K562 (cell line): ENCODE measurements at regions not wholly inside any gene's neighbourhood (a gene's known extent, or its start where the extent isn't known, plus 50 kb on each side); places are given as distances from the start of the nearest gene placed in this dataset.

ENCODE experiments used
- ATAC-seq: fragments of 200-7000 bp; cut with Tn5 transposase; 3 replicates; pipeline ENCODE4 v1.9.1; 2020; ENCODE audit warnings: moderate library complexity
- BruUV-seq: library from RNA; stranded (reverse); fragments of 400-500 nt; replicated peaks from 2 replicates; lab custom pipeline; 2021; lab: Mats Ljungman, UMichigan
- CTCF ChIA-PET: fragments of 300-600 bp; formaldehyde crosslinking; extraction: SDS; loops from one replicate; lab custom pipeline; 2021; ENCODE audit warnings: low intra/inter-chr PET ratio; lab: Yijun Ruan, JAX
- POLR2A ChIA-PET: fragments of 300-600, 350-650 bp; sonication (Branson Sonifier 250); formaldehyde crosslinking; extraction: SDS; loops from one replicate; lab custom pipeline; 2021; ENCODE audit warnings: antibody characterized with exemption, inconsistent platforms; lab: Yijun Ruan, JAX
- DNase-seq, 4 experiments: peaks; one replicate each; pipeline versions ENCODE4 v3.0.0 to v3.0.0-alpha.2; 2011 to 2018; ENCODE audit warnings: low spot score in 3 of 4, mixed read lengths in 3 of 4; ENCODE audit errors: extremely low read depth in 1 of 4
- FAIRE-seq: peaks from 2 replicates; lab custom pipeline; 2011; peaks lifted over from hg19 to GRCh38; lab: Jason Lieb, UNC
- H2AFZ ChIP-seq: 2 replicates; pipeline ENCODE4 v1.6.0; 2011; ENCODE audit warnings: low read depth, low read length, control low read depth, inconsistent platforms
- H3K27ac ChIP-seq: fragments of 200-600 bp; 3 replicates; pipeline ENCODE4 v1.8.0; 2011; ENCODE audit warnings: low read depth, mild to moderate bottlenecking, control low read depth, inconsistent platforms, low read length, moderate library complexity, mixed read lengths; ENCODE audit errors: extremely low read depth
- H3K27me3 ChIP-seq, 2 experiments: fragments of 300-600 bp in 1 of 2; 2 replicates in 1 of 2; 3 replicates in 1 of 2; pipeline versions ENCODE4 v1.6.0 to v1.8.0; 2011; ENCODE audit warnings: inconsistent platforms in 2 of 2, low read length in 2 of 2, mild to moderate bottlenecking in 1 of 2, mixed read lengths in 1 of 2, moderate library complexity in 1 of 2; ENCODE audit not compliant: control insufficient read depth in 2 of 2, insufficient read depth in 2 of 2
- H3K36me3 ChIP-seq: fragments of 300-600 bp; 3 replicates; pipeline ENCODE4 v1.8.0; 2011; ENCODE audit warnings: mild to moderate bottlenecking, low read length, inconsistent platforms; ENCODE audit not compliant: control insufficient read depth, insufficient read depth
- H3K4me1 ChIP-seq, 2 experiments: fragments of 200-600 bp in 1 of 2; replicated peaks in 1 of 2; 2 replicates in 1 of 2; 3 replicates in 1 of 2; pipeline versions ENCODE4 v1.5.1 to v1.8.0; 2011; ENCODE audit warnings: inconsistent platforms in 2 of 2, low read length in 2 of 2, mild to moderate bottlenecking in 1 of 2, mixed read lengths in 1 of 2, moderate library complexity in 1 of 2; ENCODE audit not compliant: control insufficient read depth in 2 of 2, insufficient read depth in 2 of 2
- H3K4me2 ChIP-seq: 2 replicates; pipeline ENCODE4 v1.6.1; 2011; ENCODE audit warnings: low read length, control low read depth, inconsistent platforms, mixed read lengths; ENCODE audit not compliant: insufficient read depth
- H3K4me3 ChIP-seq: fragments of 200-600 bp; sonication (generic), shearing (Covaris generic); 2 replicates; pipeline ENCODE4 v1.5.1; 2016; ENCODE audit warnings: control low read depth, inconsistent platforms
- H3K79me2 ChIP-seq: fragments of 200-600 bp; 3 replicates; pipeline ENCODE4 v1.8.0; 2011; ENCODE audit warnings: low read length, inconsistent platforms; ENCODE audit not compliant: control insufficient read depth, insufficient read depth
- H3K9ac ChIP-seq, 2 experiments: 2 replicates each; pipeline versions ENCODE4 v1.6.0 to v1.6.1; 2011; ENCODE audit warnings: low read depth in 2 of 2, low read length in 2 of 2, control low read depth in 1 of 2, inconsistent platforms in 1 of 2, mild to moderate bottlenecking in 1 of 2, mixed read lengths in 1 of 2; ENCODE audit not compliant: insufficient read depth in 1 of 2
- H3K9me1 ChIP-seq: one replicate; pipeline ENCODE4 v1.6.0; 2011; ENCODE audit warnings: inconsistent platforms, mild to moderate bottlenecking, low read length, moderate library complexity; ENCODE audit not compliant: control insufficient read depth, insufficient read depth
- H3K9me3 ChIP-seq: replicated peaks from 2 replicates; pipeline ENCODE4 v1.5.1; 2011; ENCODE audit warnings: low read depth, low read length, inconsistent platforms; ENCODE audit not compliant: control insufficient read depth, insufficient read depth
- H4K20me1 ChIP-seq: replicated peaks from 2 replicates; pipeline ENCODE4 v1.6.1; 2011; ENCODE audit warnings: low read length, inconsistent platforms, mixed read lengths; ENCODE audit not compliant: control insufficient read depth, insufficient read depth
- ATF7 ChIP-seq: fragments of 450-650 bp; IDR thresholded peaks from 2 replicates; pipeline ENCODE4 v1.7.1; 2014; ENCODE audit warnings: mild to moderate bottlenecking, moderate library complexity
- CBX3 ChIP-seq, 2 experiments: IDR thresholded peaks; 1 replicate in 1 of 2; 2 replicates in 1 of 2; pipeline ENCODE4 v1.6.1; 2012; ENCODE audit warnings: inconsistent platforms in 2 of 2, low read length in 2 of 2, borderline replicate concordance in 1 of 2, control low read depth in 1 of 2
- CBX8 ChIP-seq: fragments of 200-600 bp; sonication (generic); IDR thresholded peaks from 2 replicates; pipeline ENCODE4 v1.6.1; 2012; ENCODE audit warnings: borderline replicate concordance, mixed run types, low read depth, mild to moderate bottlenecking, moderate library complexity, mixed read lengths, low read length, control low read depth, inconsistent platforms; ENCODE audit not compliant: poor library complexity, severe bottlenecking; ENCODE audit errors: extremely low read depth
- CC2D1A ChIP-seq: fragments of 450-650 bp; IDR thresholded peaks from 2 replicates; pipeline ENCODE4 v1.6.1; 2017; ENCODE audit warnings: mild to moderate bottlenecking
- ELF2 ChIP-seq: fragments of 250-450 bp; sonication (Bioruptor Pico); IDR thresholded peaks from 2 replicates; pipeline ENCODE4 v1.5.0; 2021; ENCODE audit warnings: mild to moderate bottlenecking
- FOXA1 ChIP-seq: fragments of 450-650 bp; IDR thresholded peaks from 2 replicates; pipeline ENCODE4 v1.6.1; 2016; ENCODE audit warnings: mild to moderate bottlenecking, borderline replicate concordance
- KLF16 ChIP-seq: IDR thresholded peaks from 2 replicates; pipeline ENCODE4 v1.6.1; 2016; ENCODE audit warnings: antibody characterized with exemption
- MIER1 ChIP-seq: fragments of 450-650 bp; IDR thresholded peaks from 2 replicates; pipeline ENCODE4 v1.6.1; 2016; ENCODE audit warnings: antibody characterized with exemption, mild to moderate bottlenecking, low read depth
- NFE2L1 ChIP-seq: fragments of 450-650 bp; IDR thresholded peaks from 2 replicates; pipeline ENCODE4 v1.6.1; 2016; ENCODE audit warnings: missing genetic modification characterization, low read depth, mild to moderate bottlenecking, missing compliant biosample characterization, moderate library complexity, borderline replicate concordance
- NFRKB ChIP-seq: fragments of 450-650 bp; IDR thresholded peaks from 2 replicates; pipeline ENCODE4 v1.6.1; 2016; ENCODE audit warnings: low read depth
- POLR2H ChIP-seq: IDR thresholded peaks from 2 replicates; pipeline ENCODE4 v1.6.1; 2016; ENCODE audit warnings: missing genetic modification characterization, low read depth, mild to moderate bottlenecking, control low read depth, missing compliant biosample characterization, moderate library complexity
- RBM39 ChIP-seq: fragments of 200-400 bp; formaldehyde crosslinking; optimal IDR thresholded peaks from 2 replicates; pipeline ENCODE3; 2018; ENCODE audit warnings: low read depth, low read length
- RFX1 ChIP-seq: fragments of 450-650 bp; IDR thresholded peaks from 2 replicates; pipeline ENCODE4 v1.6.1; 2016; ENCODE audit warnings: mild to moderate bottlenecking, moderate library complexity
- ZFP30 ChIP-seq: fragments of 250-450 bp; sonication (Bioruptor Pico); IDR thresholded peaks from 2 replicates; pipeline ENCODE4 v1.8.0; 2022; ENCODE audit warnings: moderate library complexity, mild to moderate bottlenecking, inconsistent platforms, borderline replicate concordance
- ZNF354B ChIP-seq: fragments of 250-450 bp; sonication (Bioruptor Pico); IDR thresholded peaks from 2 replicates; pipeline ENCODE4 v1.4.0; 2020
- ZNF830 ChIP-seq: fragments of 250-450 bp; sonication (Bioruptor Pico); IDR thresholded peaks from 2 replicates; pipeline ENCODE4 v1.5.0; 2021; ENCODE audit warnings: mild to moderate bottlenecking
- WGBS: fragments of 100-300 bp; shearing (Covaris generic); methylation state at CpG from one replicate; pipeline ENCODE4 v1.1.6; 2016; ENCODE audit warnings: low coverage, mixed read lengths; ENCODE audit not compliant: insufficient coverage; ENCODE audit errors: missing lambda C conversion rate; 5-methylcytosine and 5-hydroxymethylcytosine counted together
- in situ Hi-C: fragments of 300-500 bp; cut with MboI; formaldehyde crosslinking; loops from 4 replicates; pipeline ENCODE4 v1.15.0; 2018; ENCODE audit warnings: inconsistent platforms, mixed read lengths
- intact Hi-C: fragments of 100-400 bp; cut with micrococcal nuclease; formaldehyde crosslinking; loops from 2 replicates; pipeline ENCODE4 v1.14.2; 2022
- TF ChIP-seq, protein P1 (sequence below): fragments of 250-450 bp; sonication (Bioruptor Pico); IDR thresholded peaks from 2 replicates; pipeline ENCODE4 v1.8.0; 2021; ENCODE audit warnings: borderline replicate concordance, mild to moderate bottlenecking, moderate library complexity; ENCODE audit not compliant: poor library complexity, severe bottlenecking
- TF ChIP-seq, protein P2 (sequence below): fragments of 250-450 bp; sonication (Bioruptor Pico); IDR thresholded peaks from 2 replicates; pipeline ENCODE4 v1.6.1; 2021; ENCODE audit warnings: mild to moderate bottlenecking
- TF ChIP-seq, protein P3 (sequence below): sonication (generic); formaldehyde crosslinking; IDR thresholded peaks from 2 replicates; pipeline ENCODE4 v1.8.0; 2022; ENCODE audit warnings: mild to moderate bottlenecking, missing genetic modification reagents

DNA sequence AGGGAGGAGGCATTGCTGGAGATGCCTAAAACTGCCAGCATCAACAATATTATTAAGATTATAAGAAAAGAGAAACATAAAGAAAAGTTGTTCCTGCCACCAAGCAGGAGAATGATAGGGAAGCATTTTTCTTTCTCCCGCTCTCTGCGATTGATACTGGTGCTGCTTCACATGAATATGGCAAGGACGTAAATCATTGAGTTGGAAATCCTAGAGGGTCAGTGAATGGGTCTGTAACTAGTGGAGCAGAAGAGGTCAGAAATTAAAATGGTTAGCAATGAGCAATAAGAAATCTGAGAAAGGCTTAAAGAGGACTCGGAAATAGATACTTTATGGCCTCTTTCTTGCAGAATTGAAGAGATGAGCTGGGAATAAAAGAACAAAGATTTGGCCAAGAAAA, 631.7 kb downstream of the BCL11A start (continued):
- no peak for TF ChIP-seq NFE2L1 (tag)
- no peak for TF ChIP-seq ELF2 (CRISPR knock-in tag)
- no peak for TF ChIP-seq ZFP30 (CRISPR knock-in tag)
- TF ChIP-seq CBX3 (IDR thresholded peaks at IDR 0.05; ENCODE audit: borderline replicate concordance in 1 of 2, low read length in 2 of 2), result no peak
- no peak for TF ChIP-seq ATF7

DNA sequence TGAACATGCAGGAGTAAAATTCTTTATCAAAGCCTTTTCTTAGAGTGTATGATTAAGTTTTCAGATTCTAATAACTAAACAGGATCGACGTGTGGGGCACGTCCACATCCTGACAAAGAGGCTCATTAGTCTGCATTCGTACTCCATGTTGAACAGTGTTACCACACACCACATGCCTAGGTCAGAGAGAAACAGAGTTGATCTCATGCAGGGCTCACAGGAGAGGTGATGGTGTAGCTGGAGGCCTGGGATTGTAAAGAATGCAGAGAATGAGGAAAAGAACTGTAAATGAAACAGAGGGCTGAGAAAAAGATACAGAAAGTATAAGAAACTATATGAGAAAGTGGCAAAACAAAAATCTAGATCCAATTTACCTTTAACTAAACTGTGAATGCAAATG, 632.5 kb downstream of the BCL11A start:
- CTCF ChIA-PET, result no interaction called here
- TF ChIP-seq, protein P1, sequence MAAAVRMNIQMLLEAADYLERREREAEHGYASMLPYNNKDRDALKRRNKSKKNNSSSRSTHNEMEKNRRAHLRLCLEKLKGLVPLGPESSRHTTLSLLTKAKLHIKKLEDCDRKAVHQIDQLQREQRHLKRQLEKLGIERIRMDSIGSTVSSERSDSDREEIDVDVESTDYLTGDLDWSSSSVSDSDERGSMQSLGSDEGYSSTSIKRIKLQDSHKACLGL (CRISPR knock-in tag), result no peak
- no peak for TF ChIP-seq ZNF830 (CRISPR knock-in tag)
- no peak for TF ChIP-seq POLR2H (tag)
- TF ChIP-seq KLF16, result no peak
- TF ChIP-seq CBX8, result no peak
- TF ChIP-seq, protein P2, sequence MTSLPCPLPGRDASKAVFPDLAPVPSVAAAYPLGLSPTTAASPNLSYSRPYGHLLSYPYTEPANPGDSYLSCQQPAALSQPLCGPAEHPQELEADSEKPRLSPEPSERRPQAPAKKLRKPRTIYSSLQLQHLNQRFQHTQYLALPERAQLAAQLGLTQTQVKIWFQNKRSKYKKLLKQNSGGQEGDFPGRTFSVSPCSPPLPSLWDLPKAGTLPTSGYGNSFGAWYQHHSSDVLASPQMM (CRISPR knock-in tag), result no peak
- TF ChIP-seq RFX1, result no peak
- no peak for TF ChIP-seq FOXA1
- TF ChIP-seq NFRKB, result no peak
- no peak for TF ChIP-seq MIER1
- no peak for TF ChIP-seq ZNF354B
- TF ChIP-seq RBM39, result no peak
- TF ChIP-seq, protein P3, sequence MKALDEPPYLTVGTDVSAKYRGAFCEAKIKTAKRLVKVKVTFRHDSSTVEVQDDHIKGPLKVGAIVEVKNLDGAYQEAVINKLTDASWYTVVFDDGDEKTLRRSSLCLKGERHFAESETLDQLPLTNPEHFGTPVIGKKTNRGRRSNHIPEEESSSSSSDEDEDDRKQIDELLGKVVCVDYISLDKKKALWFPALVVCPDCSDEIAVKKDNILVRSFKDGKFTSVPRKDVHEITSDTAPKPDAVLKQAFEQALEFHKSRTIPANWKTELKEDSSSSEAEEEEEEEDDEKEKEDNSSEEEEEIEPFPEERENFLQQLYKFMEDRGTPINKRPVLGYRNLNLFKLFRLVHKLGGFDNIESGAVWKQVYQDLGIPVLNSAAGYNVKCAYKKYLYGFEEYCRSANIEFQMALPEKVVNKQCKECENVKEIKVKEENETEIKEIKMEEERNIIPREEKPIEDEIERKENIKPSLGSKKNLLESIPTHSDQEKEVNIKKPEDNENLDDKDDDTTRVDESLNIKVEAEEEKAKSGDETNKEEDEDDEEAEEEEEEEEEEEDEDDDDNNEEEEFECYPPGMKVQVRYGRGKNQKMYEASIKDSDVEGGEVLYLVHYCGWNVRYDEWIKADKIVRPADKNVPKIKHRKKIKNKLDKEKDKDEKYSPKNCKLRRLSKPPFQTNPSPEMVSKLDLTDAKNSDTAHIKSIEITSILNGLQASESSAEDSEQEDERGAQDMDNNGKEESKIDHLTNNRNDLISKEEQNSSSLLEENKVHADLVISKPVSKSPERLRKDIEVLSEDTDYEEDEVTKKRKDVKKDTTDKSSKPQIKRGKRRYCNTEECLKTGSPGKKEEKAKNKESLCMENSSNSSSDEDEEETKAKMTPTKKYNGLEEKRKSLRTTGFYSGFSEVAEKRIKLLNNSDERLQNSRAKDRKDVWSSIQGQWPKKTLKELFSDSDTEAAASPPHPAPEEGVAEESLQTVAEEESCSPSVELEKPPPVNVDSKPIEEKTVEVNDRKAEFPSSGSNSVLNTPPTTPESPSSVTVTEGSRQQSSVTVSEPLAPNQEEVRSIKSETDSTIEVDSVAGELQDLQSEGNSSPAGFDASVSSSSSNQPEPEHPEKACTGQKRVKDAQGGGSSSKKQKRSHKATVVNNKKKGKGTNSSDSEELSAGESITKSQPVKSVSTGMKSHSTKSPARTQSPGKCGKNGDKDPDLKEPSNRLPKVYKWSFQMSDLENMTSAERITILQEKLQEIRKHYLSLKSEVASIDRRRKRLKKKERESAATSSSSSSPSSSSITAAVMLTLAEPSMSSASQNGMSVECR (CRISPR knock-in tag), result no peak
- no peak for TF ChIP-seq CC2D1A

More for the DNA sequence above, 632.5 kb downstream of the BCL11A start:
- DNase-seq (no peak), FAIRE-seq (no peak), ATAC-seq (no peak)
- Histone ChIP-seq H3K4me2 (no peak overlapping the region), H4K20me1 (no peaks in the 10 kb centered on the region), H3K79me2 (no peaks in the 10 kb centered on the region), H3K36me3 (no peaks in the 10 kb centered on the region), H3K9me3 (no peaks in the 10 kb centered on the region), H3K4me1 (no peaks in the 10 kb centered on the region), H3K9ac (no peak overlapping the region), H3K27me3 (no peaks in the 10 kb centered on the region), H3K27ac (no peak overlapping the region), H3K9me1 (no peaks in the 10 kb centered on the region), H2AFZ (no peak overlapping the region), H3K4me3 (no peak overlapping the region)
- in situ Hi-C loops (no loop called here), intact Hi-C loops (no loop called here)
- WGBS, result 0% methylated on average over 4 of the region's 4 CpGs
- no TSS peak for BruUV-seq
- POLR2A ChIA-PET, result no interaction called here
